SK-N-SH (cell line): ENCODE measurements at regions not wholly inside any gene's neighbourhood (a gene's known extent, or its start where the extent isn't known, plus 50 kb on each side); places are given as distances from the start of the nearest gene placed in this dataset.

Experiments
- CTCF ChIP-seq: fragments of 200-600 bp; sonication (generic); IDR thresholded peaks from 2 replicates; pipeline ENCODE4 v1.6.1; 2017; ENCODE audit warnings: antibody characterized with exemption, mild to moderate bottlenecking, moderate library complexity
- JUND ChIP-seq: IDR thresholded peaks from 2 replicates; pipeline ENCODE4 v1.4.0; 2012
- POLR2AphosphoS5 ChIP-seq: IDR thresholded peaks from 2 replicates; pipeline ENCODE4 v1.6.1; 2012; ENCODE audit warnings: low read depth, low read length
- RXRA ChIP-seq: IDR thresholded peaks from 2 replicates; pipeline ENCODE4 v1.4.0; 2012; ENCODE audit warnings: low read depth, mild to moderate bottlenecking, borderline replicate concordance

GRCh38 chr17:70820276-70820675 is 650.9 kb downstream of the KCNJ2 start:
- TF ChIP-seq CTCF, result no peak
- no peak for TF ChIP-seq POLR2AphosphoS5
- no peak for TF ChIP-seq JUND
- no peak for TF ChIP-seq RXRA
